PC-3 (cell line): ENCODE measurements at regions not wholly inside any gene's neighbourhood (a gene's known extent, or its start where the extent isn't known, plus 50 kb on each side); places are given as distances from the start of the nearest gene placed in this dataset.

Source experiments
- CTCF ChIP-seq: fragments of 300-600 bp; sonication (generic); conservative IDR thresholded peaks from 2 replicates; pipeline ENCODE4 v1.5.1; 2017; ENCODE audit warnings: antibody characterized with exemption, low read depth, mild to moderate bottlenecking, low read length
- EZH2 ChIP-seq: fragments of 300-600 bp; sonication (generic); IDR thresholded peaks from one replicate; pipeline ENCODE4 v1.6.1; 2017; ENCODE audit warnings: antibody characterized with exemption, mild to moderate bottlenecking, low read length; ENCODE audit not compliant: unreplicated experiment
- EZH2phosphoT487 ChIP-seq: fragments of 300-600 bp; sonication (generic); IDR thresholded peaks from 2 replicates; pipeline ENCODE4 v1.6.1; 2018; ENCODE audit warnings: mild to moderate bottlenecking, antibody characterized with exemption, low read length, borderline replicate concordance

- no peak for TF ChIP-seq CTCF
- TF ChIP-seq EZH2: no peak
- TF ChIP-seq EZH2phosphoT487: no peak
These were observed 282.2 kb upstream of the GALNT17 start for GRCh38 chr7:70849580-70850235.
